NB4 (cell line): ENCODE measurements at regions not wholly inside any gene's neighbourhood (a gene's known extent, or its start where the extent isn't known, plus 50 kb on each side); places are given as distances from the start of the nearest gene placed in this dataset.

Experiments used
- MAX ChIP-seq: IDR thresholded peaks from 2 replicates; pipeline ENCODE4 v1.6.1; 2011; ENCODE audit warnings: low read depth, low read length
- POLR2A ChIP-seq: IDR thresholded peaks from 2 replicates; pipeline ENCODE4 v1.6.1; 2011; ENCODE audit warnings: mild to moderate bottlenecking; ENCODE audit not compliant: insufficient read length; ENCODE audit errors: extremely low read depth
- TF ChIP-seq, protein P1 (sequence below): IDR thresholded peaks from one replicate; pipeline ENCODE4 v1.5.1; 2012; ENCODE audit warnings: low read depth, low read length

DNA sequence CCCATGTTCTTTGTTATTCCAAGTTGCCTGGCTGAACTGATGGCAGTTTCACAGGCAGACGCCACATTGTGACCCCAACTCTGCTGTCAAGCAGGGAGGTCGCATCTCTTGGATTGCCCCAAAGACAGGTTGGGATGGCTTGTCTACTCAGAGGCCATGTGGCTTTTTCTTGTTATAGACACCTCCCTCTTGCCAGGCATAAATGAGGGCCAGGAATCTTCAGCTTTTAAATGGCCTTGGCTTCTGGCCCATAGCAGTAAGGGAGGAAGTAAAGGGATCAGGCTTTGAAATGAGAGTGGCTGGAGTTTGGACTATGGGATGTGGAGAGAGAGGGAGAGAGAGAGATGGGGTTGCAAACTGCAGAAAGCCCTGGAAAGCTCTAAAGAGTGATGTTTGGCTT, 215.0 kb downstream of the TBX5 start:
- TF ChIP-seq, protein P1, sequence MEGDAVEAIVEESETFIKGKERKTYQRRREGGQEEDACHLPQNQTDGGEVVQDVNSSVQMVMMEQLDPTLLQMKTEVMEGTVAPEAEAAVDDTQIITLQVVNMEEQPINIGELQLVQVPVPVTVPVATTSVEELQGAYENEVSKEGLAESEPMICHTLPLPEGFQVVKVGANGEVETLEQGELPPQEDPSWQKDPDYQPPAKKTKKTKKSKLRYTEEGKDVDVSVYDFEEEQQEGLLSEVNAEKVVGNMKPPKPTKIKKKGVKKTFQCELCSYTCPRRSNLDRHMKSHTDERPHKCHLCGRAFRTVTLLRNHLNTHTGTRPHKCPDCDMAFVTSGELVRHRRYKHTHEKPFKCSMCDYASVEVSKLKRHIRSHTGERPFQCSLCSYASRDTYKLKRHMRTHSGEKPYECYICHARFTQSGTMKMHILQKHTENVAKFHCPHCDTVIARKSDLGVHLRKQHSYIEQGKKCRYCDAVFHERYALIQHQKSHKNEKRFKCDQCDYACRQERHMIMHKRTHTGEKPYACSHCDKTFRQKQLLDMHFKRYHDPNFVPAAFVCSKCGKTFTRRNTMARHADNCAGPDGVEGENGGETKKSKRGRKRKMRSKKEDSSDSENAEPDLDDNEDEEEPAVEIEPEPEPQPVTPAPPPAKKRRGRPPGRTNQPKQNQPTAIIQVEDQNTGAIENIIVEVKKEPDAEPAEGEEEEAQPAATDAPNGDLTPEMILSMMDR: no peak
- no peak for TF ChIP-seq POLR2A
- no peak for TF ChIP-seq MAX
